GM19238 (cell line): ENCODE measurements at regions not wholly inside any gene's neighbourhood (a gene's known extent, or its start where the extent isn't known, plus 50 kb on each side); places are given as distances from the start of the nearest gene placed in this dataset.

Experiments
- DNase-seq: peaks from one replicate; pipeline ENCODE4 v3.0.0; 2011; ENCODE audit warnings: low spot score; ENCODE audit not compliant: insufficient read length

DNA sequence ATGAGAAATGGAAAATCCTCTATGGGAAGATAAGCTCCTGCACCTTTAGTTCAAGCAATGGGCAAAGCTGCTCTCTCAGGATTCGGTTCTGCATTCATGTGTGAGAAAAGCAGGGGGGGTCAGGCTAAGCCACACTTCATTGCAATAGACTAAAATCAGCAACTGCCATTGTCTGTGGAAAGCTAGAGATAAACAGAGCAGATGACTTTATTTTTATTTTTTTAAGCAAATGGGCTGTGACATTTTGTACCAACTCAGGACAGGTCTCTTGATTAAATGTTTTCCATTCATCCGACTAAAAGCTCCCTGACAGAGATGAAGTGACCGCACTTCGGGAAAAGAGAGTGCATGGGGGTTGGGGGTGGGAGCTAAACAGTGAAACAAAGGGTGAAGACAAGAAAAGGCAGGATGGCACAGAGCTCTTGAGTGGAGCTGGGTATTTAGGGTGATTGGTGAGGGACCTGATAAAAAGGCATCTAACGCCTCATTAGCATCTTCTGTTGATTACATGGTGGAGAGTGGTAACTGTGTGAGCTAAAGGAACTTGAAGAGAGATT, 987.4 kb downstream of the TUSC7 start:
- DNase-seq: no peak

DNA sequence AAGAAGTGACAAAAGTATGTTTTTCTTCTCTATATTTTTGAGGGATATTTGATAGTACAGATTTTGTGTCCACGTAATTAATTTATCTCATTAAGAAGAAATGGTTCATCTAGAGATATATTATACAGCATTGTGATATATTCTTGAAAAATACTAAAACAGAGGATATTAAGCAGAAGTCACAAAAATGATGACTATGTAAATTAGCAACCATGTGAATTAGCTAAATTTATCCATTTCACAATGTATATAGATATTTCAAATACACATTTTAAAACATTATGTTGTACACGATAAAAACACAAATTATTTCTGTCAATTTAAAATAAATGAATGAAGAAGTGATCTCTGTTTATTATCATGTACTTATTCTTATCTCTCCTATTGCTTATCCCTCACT, 989.5 kb downstream of the TUSC7 start:
- DNase-seq: no peak

DNA sequence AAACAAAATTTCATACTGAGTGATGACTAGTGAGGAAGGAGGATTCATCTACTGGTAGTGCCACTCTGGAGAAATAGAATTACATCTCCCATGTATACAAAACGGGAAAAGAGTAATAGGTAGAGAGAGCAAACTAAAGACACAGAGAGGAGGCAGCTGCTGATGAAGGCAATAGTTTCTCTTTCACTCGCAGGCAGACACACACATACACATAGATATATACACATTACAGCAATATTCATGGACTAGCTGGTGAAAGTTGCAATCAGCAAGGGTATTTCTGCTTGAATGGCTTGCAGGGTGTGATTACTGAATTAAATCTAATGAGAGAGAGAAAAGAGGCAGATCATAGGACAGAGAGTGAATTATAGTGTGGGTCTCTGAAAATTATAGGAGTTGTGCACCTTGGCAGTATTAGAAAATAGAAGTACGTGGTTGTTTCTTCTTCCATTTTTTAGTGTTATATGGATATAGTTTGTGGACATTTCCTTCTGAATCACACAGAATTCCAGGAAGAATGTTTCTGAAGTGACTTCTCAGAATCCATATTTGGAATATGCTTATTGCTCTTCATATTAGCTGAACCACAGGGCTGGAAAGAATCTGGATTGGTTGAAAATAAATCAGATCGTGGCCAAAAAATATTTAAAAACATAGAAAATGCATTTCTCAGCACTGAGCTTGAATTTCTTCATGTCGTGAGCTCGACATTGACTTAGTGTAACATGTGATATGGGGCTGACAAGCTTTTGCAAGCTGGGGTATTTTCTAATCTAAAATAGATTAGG, 991.2 kb downstream of the TUSC7 start:
- no peak for DNase-seq

DNA sequence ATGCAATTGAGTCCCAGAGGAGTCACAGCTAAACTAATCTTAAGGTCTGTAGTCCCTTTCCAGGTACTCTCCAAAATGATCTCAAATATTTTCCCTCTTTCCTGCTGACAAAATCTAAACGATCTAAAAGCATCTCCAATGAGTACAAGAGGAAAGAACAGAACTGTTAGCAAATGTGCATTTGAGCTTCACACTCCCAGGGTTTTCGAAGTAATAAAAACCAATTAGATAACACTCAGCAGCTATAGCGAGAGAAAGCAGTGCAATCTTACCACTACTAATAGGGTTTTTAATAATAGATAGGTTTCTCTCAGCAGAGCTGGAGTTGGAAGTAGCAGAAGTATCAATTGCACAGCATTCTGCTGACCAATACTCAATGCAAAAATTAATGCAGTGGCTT, 995.4 kb downstream of the TUSC7 start:
- no peak for DNase-seq

DNA sequence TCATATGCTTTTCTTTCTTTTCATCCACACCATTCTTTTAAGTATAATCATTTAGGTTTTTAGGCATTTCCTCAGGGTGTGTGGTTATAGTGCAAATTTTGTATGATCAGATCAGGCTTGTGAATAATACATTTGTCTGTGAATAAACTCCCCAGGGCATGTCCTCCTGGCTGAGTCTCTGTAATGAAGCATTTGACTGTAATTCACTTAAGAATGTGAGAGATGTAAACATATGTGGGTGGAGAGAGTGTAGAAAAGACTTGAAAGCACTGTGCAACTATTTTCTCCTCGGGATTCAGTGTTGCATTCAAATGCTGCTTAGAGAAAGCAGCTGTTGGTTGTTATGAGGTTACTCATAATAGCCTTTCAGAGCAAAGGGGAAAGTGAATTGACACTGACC, 996.5 kb downstream of the TUSC7 start:
- DNase-seq: no peak

DNA sequence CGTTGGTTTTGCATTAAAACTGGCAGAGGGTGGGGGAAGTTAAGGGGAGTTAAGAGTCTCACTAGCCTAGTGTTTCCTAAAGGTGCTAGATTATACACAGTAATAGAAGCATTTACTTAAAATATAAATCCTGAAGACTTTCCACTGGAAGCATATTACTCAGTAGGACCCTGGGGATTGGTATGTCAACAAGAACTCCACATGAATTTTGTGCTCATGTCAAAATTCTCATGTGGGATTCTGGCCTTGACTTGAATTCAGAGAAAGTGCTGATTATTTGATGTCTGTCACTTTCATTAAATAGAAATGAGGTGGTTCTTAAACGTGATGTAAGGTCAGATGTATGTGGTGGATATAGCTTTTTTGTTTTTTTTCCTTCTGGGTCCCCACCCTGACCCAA, 997.2 kb downstream of the TUSC7 start:
- DNase-seq: no peak

DNA sequence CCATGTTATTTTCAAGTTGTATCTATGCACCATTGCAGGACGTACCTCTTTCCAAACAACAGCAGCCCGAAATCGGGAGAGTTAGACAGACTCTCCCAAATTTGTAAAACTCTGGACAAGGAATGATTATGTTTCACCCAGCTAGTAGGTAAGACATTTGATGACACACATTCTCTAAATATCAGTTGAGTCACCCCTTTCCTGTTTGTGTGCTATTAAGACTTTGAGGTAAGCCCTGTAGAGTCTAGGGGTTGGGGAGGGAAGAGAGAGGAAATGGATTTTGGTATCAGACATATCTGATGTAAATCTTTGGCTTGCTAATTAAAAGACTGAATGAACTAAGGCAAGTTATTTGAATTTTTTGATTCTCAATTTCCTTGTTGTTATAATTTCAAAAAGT, 999.0 kb downstream of the TUSC7 start:
- DNase-seq: no peak

DNA sequence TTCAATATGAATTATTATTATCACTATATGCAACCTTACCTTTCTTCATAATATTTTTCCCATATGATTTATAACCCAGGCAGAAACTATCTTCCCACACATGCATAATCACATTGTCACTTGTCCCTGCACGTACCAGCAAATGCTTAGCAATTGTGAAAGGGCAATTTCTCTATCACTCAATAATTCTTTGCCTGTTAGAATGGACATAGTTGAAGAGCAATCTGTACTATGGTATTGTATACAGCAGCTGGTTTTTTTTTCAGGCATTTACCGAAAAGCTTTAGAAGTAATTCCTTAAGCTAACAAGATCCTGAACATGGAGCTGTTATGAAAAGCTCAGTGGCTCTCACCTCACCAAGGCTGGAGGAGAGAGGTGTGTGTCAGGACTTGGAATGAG, 999.5 kb downstream of the TUSC7 start:
- DNase-seq: no peak

DNA sequence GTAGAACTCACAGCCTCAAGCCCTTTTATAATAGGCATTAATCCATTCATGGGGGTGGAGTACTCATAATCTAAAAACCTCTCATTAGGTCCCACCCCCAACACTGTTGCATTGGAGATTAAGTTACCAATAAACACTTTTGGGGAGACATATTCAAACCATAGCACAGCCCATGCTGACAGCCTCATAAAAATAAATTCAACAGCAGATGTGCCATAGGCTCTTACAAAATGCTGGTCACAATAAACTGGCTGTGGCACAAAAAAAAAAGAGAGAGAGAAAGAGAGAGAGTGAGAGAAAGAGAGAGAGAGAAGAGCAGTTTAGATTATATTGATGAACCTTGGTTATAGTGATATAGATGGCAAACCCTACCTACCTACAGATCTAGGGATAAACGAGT, 1000.9 kb downstream of the TUSC7 start:
- no peak for DNase-seq

DNA sequence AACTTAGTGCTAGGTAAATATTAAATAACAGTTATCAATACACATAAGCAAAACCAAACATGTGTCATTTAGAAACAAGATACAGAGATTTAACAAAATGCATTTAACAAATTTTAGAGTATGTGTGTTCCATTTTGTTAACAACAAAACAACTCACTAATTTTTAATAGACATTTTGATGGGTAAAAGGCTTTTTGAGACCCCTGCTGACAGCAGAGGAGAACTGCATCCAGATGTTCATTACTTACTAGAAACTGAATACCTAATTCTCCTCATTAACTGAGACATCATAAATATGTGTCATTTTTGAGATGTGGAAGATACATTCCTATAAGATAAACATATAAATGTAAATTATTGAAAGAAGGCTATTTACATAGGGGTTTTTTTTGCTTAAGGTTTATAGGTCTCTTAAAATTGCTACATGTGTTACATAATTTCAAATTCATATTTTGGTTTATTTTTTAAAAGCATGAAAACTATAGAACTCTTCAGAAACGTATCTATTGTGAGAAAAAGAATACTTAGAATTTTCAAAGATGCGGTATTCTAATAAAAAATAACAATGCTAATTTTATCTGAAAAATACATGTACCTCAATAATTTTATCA, 1009.8 kb downstream of the TUSC7 start:
- no peak for DNase-seq

DNA sequence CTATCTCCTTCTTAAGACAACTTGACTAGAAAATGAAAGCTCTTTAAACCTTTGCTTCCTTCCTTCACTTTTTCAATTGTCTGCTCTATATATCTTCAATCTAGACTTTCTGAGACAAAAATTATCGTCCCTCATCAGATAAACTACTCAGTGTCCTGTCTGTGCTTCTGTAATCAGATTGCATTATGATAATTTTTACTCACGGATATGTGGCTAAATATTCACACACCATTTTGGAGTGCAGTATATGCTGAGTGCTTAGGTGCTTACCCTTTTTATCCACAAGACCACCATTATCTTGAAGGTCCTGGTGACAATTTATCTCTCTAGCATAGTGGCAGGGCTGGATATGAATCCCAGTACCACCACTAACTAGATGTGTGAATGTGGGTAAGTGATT, 1012.3 kb downstream of the TUSC7 start:
- no peak for DNase-seq

DNA sequence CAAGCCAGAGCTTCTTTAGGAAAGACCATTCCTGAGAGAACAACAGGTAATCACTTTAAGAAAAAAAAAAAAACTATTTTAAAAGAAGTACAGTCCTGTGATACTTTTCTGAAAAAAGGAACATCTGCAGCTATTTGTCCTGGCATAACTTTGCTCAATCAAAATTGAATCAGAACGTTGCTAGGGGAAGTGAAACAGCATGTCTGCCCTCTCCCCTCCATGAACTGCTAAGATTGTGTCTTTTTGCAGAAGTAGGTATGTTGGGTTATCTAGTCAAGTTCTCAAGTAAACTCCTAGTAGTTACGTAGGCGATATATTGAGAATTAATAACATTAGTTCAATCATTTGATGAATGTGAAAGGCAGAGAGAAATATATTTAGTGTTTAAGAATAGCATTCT, 1013.3 kb downstream of the TUSC7 start:
- no peak for DNase-seq

DNA sequence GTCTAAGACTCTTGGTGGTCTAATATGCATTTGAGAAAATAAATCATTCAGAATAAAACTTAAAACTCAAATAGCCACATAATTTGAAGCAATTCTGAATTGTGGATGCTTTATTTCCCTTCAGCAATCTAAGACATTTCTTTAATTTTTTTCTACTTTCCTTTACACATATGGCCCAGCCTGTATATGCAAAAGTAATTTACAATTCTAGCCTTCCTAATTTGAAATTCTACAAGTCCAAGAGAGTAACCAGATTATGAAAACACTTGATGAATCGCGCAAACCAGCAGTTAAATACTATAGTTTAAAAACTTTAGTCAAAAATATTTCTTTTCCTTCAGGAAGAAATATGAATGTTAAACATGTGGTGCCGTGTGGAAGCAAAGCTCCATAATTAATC, 1014.2 kb downstream of the TUSC7 start:
- DNase-seq: no peak

DNA sequence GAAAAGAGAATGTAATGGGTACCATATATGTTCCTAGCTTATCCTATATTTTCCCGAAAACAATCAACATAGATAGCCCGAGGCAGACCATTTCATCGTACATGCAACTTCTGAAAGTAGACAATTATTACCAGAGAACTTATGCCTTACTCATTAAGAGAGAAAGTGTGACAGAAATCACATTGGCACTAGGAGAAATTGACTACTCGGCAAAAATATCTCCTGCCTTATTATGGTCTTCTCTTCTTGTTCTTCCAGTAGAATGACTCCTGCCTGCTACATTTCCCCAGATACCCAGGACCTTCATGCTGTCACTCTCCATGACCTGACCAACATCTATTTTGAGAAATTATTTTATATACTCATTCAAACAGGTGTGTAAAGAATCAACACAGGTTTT, 1015.7 kb downstream of the TUSC7 start:
- no peak for DNase-seq

DNA sequence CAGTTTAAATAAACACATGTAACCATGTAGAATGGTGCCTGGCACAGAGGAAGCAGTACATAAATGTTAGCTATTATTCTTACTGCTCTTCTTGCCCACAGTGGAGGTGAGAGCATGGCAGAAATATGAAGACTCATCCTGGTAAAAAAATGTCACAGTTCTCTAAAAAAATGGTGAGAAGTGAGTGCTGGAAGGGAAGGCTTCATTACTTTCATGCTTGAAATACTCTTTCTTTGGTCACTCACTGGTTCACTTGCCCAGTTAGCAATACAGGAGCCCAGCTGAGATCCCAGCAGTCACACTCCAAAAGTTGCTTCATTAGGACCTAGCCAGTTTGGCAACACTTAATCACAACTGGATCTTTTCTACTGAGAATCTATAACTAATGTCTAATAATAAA, 1017.2 kb downstream of the TUSC7 start:
- no peak for DNase-seq

DNA sequence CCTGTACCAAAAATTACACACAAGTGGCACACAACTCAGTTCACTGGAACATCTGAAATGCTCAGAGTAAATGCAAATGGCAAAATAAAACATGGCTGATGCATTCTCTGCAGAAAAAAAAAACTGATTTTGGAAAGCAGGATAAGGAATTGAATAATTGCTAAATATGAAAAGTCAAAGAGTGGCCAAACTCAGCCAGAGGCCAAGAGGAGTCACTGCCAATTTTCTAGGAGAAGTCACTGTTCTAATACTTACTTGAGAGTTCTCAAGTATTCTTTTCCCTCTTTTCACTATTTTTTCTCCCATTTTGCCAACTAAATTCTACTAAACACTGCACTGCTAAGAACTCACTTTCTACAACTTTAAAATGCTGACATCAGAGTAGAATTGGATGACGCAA, 1018.6 kb downstream of the TUSC7 start:
- no peak for DNase-seq

DNA sequence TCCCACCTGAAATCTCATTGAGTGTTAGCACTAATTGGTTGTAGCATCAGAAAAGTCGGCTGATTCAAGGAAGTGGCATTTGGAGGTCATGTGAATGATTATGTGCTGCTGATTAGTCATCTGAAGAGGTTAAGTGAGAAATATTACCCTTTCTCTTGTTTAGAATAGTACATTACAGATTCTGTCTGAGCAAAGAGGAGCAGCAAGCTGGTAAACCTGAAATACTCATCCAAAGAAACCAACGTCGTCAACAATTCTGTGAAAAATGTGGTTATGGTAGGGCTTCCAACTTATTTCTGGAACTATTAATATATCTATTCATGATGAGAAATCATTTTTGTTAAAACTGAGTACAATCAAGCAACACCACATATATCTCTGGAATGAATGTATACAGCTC, 1024.9 kb downstream of the TUSC7 start:
- DNase-seq: no peak

DNA sequence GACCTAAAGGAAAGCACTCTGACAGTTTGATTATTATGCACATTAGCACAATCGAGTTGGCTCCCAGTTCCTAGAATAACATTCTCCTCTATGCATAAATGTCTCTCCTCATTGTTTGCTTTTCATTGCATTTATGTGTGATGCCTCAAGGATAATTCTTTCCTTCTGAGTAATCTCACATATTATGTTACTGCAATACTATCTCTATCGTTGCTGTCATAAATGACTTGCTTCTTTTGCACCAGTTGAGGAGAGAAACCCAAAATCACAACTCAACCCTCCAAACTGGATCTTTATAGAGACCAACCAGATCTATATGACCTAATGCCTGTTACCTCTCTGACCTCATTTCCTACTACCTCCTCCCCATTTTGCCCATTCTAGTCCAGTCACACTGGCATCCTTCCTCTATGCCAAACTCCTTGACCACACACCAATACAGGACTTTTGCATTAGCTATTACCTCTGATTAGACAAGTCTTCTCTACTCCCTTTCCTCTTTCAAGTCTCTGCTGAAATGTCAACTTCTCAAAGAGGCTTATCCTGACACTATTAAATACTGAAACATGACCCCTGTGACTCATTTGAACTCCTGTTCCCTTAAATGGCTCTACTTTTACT, 1026.0 kb downstream of the TUSC7 start:
- no peak for DNase-seq

DNA sequence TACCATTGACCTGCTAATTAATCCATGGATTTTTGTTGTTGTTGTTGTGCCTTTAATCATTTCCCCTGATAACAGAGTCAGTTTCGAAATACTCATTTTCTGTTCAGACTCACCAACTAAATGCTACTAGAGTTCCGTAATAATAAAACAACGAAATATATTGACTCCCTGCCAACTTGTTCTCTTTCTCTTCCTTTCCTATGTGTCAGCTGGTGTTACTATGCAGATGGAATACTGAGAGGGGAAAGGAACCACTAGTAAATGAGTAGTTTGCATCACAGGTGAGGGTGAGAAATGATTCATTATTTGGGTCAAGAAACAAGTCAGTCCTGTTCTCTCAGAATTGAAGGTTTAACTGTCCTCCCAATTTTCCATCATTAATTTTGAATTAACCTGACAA, 1027.3 kb downstream of the TUSC7 start:
- DNase-seq: no peak

DNA sequence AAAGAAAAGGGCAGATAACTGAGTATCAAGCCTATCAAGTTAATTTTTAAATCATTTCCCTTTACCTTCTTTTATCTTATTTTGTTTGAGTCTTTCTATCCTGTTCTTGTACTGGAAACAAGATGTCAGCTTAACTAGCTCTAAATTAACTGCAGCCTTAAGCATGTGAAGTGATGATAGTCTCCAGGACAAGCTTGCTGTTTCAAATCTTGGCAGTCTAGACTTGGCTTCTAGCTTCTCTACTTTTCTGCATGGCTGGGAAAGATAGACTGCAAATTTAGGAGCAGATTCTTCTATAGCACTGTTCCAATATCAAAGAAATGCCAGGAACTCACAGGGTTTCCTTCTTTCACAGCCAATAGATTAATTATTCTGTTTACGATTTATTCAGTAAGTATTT, 1034.4 kb downstream of the TUSC7 start:
- no peak for DNase-seq

DNA sequence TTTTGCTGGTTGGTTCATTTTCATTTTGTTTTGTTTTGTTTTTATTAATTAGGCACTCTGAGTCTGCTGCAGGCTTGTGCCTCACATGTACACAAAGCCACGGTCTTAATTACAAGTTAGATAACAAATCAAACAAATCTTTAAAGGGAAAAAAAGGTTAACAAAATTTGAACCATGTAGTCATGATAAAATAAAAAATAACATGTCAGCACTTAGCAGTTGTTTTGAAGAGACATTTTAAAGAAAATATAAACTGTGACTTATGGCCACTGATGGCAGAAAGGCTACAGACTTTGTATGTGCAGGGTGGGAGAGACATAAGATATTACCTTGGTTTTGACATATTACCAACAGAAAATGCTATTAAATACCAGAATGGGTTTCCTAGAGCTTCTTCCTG, 1035.4 kb downstream of the TUSC7 start:
- DNase-seq: no peak

DNA sequence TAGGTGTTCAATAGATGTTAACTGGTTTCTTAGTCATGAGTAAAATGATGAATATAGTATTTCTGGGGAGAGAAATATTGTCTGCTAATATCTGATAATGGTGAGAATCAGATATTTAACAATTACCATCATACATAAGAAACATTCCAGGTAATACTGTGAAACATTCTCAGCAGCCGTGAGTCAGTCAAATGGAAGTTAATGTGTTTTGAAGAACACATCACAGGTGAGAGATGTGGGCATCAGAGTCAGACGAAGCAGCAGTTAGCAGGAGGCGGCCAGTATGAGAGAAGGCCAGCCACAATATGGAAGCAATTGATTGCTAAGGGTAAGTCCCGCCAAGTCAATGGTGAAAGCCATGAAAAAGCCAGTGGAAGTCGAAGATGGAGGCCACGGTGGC, 1035.9 kb downstream of the TUSC7 start:
- DNase-seq: no peak

DNA sequence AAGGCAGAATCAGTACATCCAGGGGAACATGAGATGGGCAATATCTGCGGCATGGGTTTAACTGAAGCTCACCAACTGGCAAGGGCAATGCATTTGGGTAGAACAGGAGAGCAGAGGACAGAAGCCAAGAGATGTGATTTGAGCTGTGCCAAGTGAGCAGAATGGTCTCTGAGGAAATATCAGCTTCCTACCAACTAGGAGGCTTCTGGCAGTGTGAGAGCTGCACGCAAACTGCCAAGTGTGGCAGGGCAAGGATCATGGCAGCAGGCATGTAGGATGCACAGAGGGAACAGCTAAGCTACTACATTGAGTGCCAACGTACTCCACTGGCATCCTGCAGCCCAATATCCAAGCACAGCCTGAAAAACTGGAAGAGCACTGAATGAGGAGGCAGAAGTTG, 1036.5 kb downstream of the TUSC7 start:
- DNase-seq: no peak
